ENCODE measurements at regions not wholly inside any gene's neighbourhood (a gene's known extent, or its start where the extent isn't known, plus 50 kb on each side); places are given as distances from the start of the nearest gene placed in this dataset.
"Not testable (repeated sequence)": the region's sequence is repeated elsewhere in the genome, so short reads cannot be mapped to it uniquely, and the experiment has no call there.

DNA sequence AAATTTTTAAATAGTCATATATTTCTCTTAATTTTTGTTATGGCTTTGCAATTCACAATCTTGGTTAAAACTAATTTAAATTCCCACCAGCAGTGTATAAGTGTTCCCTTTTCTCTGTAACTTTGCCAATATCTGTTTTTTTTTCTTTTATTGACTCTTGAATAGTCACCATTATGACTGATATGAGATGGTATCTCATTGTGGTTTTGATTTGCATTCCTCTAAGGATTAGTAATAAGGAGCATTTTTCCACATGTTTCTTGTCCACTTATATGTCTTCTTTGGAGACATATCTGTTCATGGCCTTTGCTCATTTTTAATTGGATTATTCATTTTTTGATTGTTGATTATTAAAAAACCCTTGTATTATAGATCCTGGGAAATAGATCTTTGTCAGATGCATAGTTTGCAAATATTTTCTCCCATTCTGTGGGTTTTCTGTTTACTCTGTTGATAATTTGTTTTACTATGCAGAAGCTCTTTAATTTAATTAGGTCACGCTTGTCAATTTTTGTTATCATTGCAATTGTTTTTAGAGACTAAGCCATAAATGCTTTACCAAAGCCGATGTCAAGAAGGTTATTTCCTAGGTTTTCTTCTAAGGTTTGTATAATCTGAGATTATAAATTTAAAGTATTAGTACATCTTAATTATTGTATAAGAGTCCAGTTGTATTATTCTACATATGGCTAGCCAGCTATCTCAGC lies 610.9 kb downstream of the CHSY3 start:
- Histone ChIP-seq H3K36me3 (ENCODE audit: control insufficient read depth in 2 of 2, insufficient read depth in 2 of 2, low read length in 1 of 2) (no peaks in the 10 kb centered on the region), H3K4me1 (ENCODE audit: control insufficient read depth in 2 of 2, insufficient read depth in 2 of 2, low read length in 1 of 2) (no peaks in the 10 kb centered on the region), H3K9me3 (ENCODE audit: control insufficient read depth in 2 of 2, insufficient read depth in 1 of 2, low read depth in 1 of 2, low read length in 1 of 2) (peaks cover 0 to 2% of the 10 kb centered on the region in 2 donors), H3K4me3 (ENCODE audit: low read depth in 1 of 2, low read length in 2 of 2) (no peak overlapping the region), H3K27ac (ENCODE audit: low read depth in 2 of 2, low read length in 1 of 2) (no peak overlapping the region), H3K27me3 (ENCODE audit: control insufficient read depth in 1 of 2, insufficient read depth in 2 of 2, low read length in 2 of 2) (no peaks in the 10 kb centered on the region)
- WGBS, 2 donors, result 86 to 90% methylated on average over 2 of the region's 2 CpGs

DNA sequence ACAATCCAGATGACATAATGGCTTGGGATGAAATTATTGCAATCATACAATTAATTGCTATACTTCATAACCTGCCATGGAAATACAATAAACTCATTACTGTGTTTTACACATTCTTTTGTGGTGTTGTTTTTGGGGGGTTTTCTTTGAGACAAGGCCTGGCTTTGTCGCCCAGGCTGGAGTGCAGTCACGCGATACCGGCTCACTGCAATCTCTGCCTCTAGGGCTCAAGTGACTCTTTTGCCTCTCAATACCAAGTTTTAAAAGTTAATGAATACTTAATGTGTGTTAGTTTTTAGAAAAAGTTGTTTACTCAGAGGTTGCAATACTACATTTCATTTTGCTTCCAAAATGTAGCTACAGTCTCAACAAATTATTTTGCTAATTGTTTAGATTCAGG lies 598.4 kb downstream of the CHSY3 start:
- Histone ChIP-seq H3K9me3 (ENCODE audit: control insufficient read depth in 2 of 2, insufficient read depth in 1 of 2, low read depth in 1 of 2, low read length in 1 of 2) (no peaks in the 10 kb centered on the region), H3K27me3 (ENCODE audit: control insufficient read depth in 1 of 2, insufficient read depth in 2 of 2, low read length in 2 of 2) (no peaks in the 10 kb centered on the region), H3K27ac (ENCODE audit: low read depth in 2 of 2, low read length in 1 of 2) (no peak overlapping the region), H3K4me1 (ENCODE audit: control insufficient read depth in 2 of 2, insufficient read depth in 2 of 2, low read length in 1 of 2) (no peaks in the 10 kb centered on the region), H3K36me3 (ENCODE audit: control insufficient read depth in 2 of 2, insufficient read depth in 2 of 2, low read length in 1 of 2) (no peaks in the 10 kb centered on the region), H3K4me3 (ENCODE audit: low read depth in 1 of 2, low read length in 2 of 2) (no peak overlapping the region)
- 86 to 90% methylated on average over 4 of the region's 4 CpGs for WGBS, 2 donors

DNA sequence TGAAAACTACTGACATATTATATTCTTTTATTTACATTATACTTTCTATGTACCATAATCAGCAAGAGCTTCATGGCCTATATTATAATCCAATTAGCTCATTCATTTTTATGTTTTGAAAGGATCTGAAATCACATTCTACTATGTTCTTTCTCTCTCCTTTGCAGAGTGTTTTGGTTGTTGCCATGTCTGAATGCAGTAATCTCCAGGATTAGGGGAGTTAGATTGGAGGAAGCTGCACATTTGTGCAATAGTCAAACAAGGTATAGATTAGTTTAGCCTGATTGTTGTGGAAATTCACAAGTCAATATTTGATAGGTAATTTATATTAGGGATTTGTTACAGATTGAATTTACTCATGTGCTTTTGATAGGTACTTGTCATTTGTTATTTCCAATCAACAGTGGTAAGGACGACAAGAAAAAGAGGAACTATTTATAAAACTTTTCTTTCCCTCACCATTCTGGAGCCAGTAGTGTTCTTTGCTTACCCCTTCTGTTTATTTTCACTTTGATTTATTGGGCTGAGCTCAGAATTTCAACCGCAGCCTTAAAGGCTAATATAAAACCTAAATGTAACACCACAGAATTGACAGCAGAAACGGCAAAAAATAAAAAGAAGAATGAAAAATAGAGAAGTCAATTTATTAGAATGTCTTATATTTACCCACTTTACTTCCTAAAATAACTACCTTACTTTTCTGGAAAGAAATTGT lies 597.0 kb downstream of the CHSY3 start:
- no peaks in the 10 kb centered on the region for H3K9me3 ChIP-seq (ENCODE audit: control insufficient read depth in 2 of 2, insufficient read depth in 1 of 2, low read depth in 1 of 2, low read length in 1 of 2)
- no peaks in the 10 kb centered on the region for H3K36me3 ChIP-seq (ENCODE audit: control insufficient read depth in 2 of 2, insufficient read depth in 2 of 2, low read length in 1 of 2)
- no peaks in the 10 kb centered on the region for H3K4me1 ChIP-seq (ENCODE audit: control insufficient read depth in 2 of 2, insufficient read depth in 2 of 2, low read length in 1 of 2)
- WGBS, 2 donors, result 21% methylated on average over 3 of the region's 3 CpGs
- no peak overlapping the region for H3K4me3 ChIP-seq (ENCODE audit: low read depth in 1 of 2, low read length in 2 of 2)
- H3K27me3 ChIP-seq (ENCODE audit: control insufficient read depth in 1 of 2, insufficient read depth in 2 of 2, low read length in 2 of 2), result no peaks in the 10 kb centered on the region
- no peak overlapping the region for H3K27ac ChIP-seq (ENCODE audit: low read depth in 2 of 2, low read length in 1 of 2)

DNA sequence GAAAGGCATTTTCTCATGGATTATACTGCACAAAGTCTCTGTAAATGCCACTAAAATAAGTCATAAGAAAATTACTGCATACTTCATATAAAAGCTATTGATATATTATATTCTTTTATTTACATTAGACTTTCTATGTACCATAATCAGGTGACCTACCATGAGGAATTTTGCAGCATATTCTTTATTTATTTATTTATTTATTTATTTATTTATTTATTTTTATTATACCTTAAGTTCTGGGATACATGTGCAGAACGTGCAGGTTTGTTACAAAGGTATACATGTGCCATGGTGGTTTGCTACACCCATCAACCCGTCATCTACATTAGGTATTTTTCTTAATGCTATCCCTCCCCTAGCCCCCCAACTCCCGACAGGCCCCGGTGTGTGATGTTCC lies 596.2 kb downstream of the CHSY3 start:
- H3K4me3 ChIP-seq (ENCODE audit: low read depth in 1 of 2, low read length in 2 of 2); H3K4me1 ChIP-seq (ENCODE audit: control insufficient read depth in 2 of 2, insufficient read depth in 2 of 2, low read length in 1 of 2); H3K36me3 ChIP-seq (ENCODE audit: control insufficient read depth in 2 of 2, insufficient read depth in 2 of 2, low read length in 1 of 2); H3K27me3 ChIP-seq (ENCODE audit: control insufficient read depth in 1 of 2, insufficient read depth in 2 of 2, low read length in 2 of 2); H3K27ac ChIP-seq (ENCODE audit: low read depth in 2 of 2, low read length in 1 of 2); H3K9me3 ChIP-seq (ENCODE audit: control insufficient read depth in 2 of 2, insufficient read depth in 1 of 2, low read depth in 1 of 2, low read length in 1 of 2): not testable (repeated sequence)
- WGBS, 2 donors, result 87 to 89% methylated on average over 4 of the region's 4 CpGs

DNA sequence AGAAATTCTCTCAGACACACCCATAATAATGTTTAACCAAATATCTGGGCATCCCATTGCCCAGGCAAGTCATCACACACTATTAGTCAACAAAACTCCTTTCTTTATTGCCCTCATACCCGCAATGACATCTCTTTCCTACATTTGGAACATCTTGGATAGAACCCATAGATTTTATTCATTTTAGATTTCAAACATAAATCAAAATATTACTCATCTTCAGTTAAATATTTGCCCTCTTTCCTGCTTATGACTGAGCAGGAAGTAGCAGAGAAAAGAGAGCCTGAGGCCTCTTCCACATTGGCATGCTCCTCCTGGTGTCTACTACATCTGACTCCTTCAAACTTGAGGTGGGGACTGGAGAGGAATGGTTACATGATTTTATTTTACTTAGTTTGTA lies 592.0 kb downstream of the CHSY3 start:
- 66 to 74% methylated on average over 1 of the region's 1 CpG for WGBS, 2 donors
- Histone ChIP-seq H3K4me3 (ENCODE audit: low read depth in 1 of 2, low read length in 2 of 2) (no peak overlapping the region), H3K27ac (ENCODE audit: low read depth in 2 of 2, low read length in 1 of 2) (no peak overlapping the region), H3K9me3 (ENCODE audit: control insufficient read depth in 2 of 2, insufficient read depth in 1 of 2, low read depth in 1 of 2, low read length in 1 of 2) (no peaks in the 10 kb centered on the region), H3K27me3 (ENCODE audit: control insufficient read depth in 1 of 2, insufficient read depth in 2 of 2, low read length in 2 of 2) (no peaks in the 10 kb centered on the region), H3K36me3 (ENCODE audit: control insufficient read depth in 2 of 2, insufficient read depth in 2 of 2, low read length in 1 of 2) (no peaks in the 10 kb centered on the region), H3K4me1 (ENCODE audit: control insufficient read depth in 2 of 2, insufficient read depth in 2 of 2, low read length in 1 of 2) (no peaks in the 10 kb centered on the region)

DNA sequence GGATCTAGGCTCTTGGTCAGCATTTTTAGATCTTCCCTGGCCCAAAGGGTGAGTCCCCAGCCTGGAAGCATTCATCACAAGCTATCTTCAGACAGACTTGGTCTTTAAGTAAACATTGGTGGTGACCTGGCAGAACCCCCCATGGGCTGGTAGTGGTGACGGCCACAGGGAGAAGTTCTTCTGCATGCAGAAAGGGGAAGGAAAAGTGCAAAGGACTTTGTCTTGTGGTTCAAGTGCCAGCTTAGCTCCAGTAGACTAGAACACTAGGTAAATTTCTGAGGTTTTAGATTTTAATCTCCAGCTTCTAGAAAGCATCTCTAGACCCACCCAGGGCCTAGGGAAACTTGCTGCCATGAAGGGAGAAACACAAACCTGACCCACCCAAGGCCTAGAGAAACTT lies 584.0 kb downstream of the CHSY3 start:
- H3K36me3 ChIP-seq (ENCODE audit: control insufficient read depth in 2 of 2, insufficient read depth in 2 of 2, low read length in 1 of 2), result no peaks in the 10 kb centered on the region
- no peaks in the 10 kb centered on the region for H3K27me3 ChIP-seq (ENCODE audit: control insufficient read depth in 1 of 2, insufficient read depth in 2 of 2, low read length in 2 of 2)
- no peaks in the 10 kb centered on the region for H3K4me1 ChIP-seq (ENCODE audit: control insufficient read depth in 2 of 2, insufficient read depth in 2 of 2, low read length in 1 of 2)
- H3K9me3 ChIP-seq (ENCODE audit: control insufficient read depth in 2 of 2, insufficient read depth in 1 of 2, low read depth in 1 of 2, low read length in 1 of 2), result no peaks in the 10 kb centered on the region
- H3K27ac ChIP-seq (ENCODE audit: low read depth in 2 of 2, low read length in 1 of 2), result no peak overlapping the region
- WGBS, 2 donors, result 80 to 82% methylated on average over 1 of the region's 1 CpG
- H3K4me3 ChIP-seq (ENCODE audit: low read depth in 1 of 2, low read length in 2 of 2), result no peak overlapping the region

DNA sequence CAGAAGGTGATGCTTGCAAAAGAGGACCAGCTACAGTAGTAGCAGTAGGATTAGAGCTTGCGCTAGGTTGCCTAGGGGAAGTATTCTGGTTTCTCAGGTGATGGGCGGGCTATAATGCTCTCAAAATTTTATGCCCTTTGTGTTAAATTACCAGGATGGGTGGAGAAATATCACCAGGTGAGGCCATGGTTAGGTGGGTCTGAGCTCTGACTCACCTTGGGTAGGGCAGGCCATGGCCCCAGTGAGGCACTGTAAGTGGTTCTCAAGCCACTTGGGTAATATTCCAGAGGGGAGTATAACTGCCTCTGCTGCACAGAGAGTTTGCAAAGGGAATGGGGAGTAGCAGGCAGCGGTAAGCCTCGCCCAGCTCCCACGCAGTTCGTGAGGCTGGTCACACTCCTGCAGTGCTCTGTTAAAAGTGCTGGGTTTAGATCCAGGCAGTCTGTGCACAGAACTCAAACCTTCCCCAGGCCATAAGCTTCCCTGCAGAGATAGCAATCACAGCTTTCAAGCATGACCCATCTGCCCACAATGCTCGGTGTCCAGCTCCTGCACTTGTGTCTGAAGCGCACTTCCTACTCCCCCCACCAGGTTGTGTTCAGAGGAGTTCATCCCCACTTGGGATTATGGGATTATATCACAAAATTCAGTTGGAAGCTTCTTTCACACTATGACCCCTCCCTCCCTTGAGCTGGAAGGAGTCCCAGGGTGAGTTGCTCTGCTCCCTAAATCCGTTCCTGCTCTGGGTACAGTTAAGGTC lies 575.0 kb downstream of the CHSY3 start:
- H3K4me3 ChIP-seq (ENCODE audit: low read depth in 1 of 2, low read length in 2 of 2), result no peak overlapping the region
- 85 to 91% methylated on average over 9 of the region's 9 CpGs for WGBS, 2 donors
- H3K27me3 ChIP-seq (ENCODE audit: control insufficient read depth in 1 of 2, insufficient read depth in 2 of 2, low read length in 2 of 2), result no peaks in the 10 kb centered on the region

DNA sequence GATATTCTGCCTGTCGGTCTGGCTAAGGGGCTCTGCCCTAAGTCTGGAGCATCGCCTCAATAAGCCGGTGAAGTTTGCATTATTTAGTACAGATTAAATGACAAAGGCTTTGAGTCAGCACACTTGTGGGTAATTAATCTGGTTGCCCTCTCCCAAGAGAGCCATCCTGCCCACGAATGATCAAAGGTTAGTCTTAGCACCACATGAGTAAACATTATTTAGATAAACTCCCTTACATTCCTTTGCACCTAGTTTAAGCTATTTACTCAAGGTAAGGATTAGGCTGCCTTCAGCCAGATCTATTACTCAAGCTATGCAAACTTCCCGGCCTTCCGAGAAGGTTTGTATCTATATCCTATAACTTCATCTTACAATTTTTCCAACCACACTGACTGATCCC lies 572.1 kb downstream of the CHSY3 start:
- 74 to 75% methylated on average over 6 of the region's 6 CpGs for WGBS, 2 donors
- no peak overlapping the region for H3K4me3 ChIP-seq (ENCODE audit: low read depth in 1 of 2, low read length in 2 of 2)
- H3K9me3 ChIP-seq (ENCODE audit: control insufficient read depth in 2 of 2, insufficient read depth in 1 of 2, low read depth in 1 of 2, low read length in 1 of 2), result peaks cover 0 to 3% of the 10 kb centered on the region in 2 donors
- H3K27me3 ChIP-seq (ENCODE audit: control insufficient read depth in 1 of 2, insufficient read depth in 2 of 2, low read length in 2 of 2), result no peaks in the 10 kb centered on the region
- no peak overlapping the region for H3K27ac ChIP-seq (ENCODE audit: low read depth in 2 of 2, low read length in 1 of 2)
- no peaks in the 10 kb centered on the region for H3K36me3 ChIP-seq (ENCODE audit: control insufficient read depth in 2 of 2, insufficient read depth in 2 of 2, low read length in 1 of 2)
- H3K4me1 ChIP-seq (ENCODE audit: control insufficient read depth in 2 of 2, insufficient read depth in 2 of 2, low read length in 1 of 2), result no peaks in the 10 kb centered on the region

More for the DNA sequence above, 575.0 kb downstream of the CHSY3 start:
- Histone ChIP-seq H3K4me1 (ENCODE audit: control insufficient read depth in 2 of 2, insufficient read depth in 2 of 2, low read length in 1 of 2) (no peaks in the 10 kb centered on the region), H3K9me3 (ENCODE audit: control insufficient read depth in 2 of 2, insufficient read depth in 1 of 2, low read depth in 1 of 2, low read length in 1 of 2) (peaks cover 0 to 3% of the 10 kb centered on the region in 2 donors), H3K27ac (ENCODE audit: low read depth in 2 of 2, low read length in 1 of 2) (no peak overlapping the region), H3K36me3 (ENCODE audit: control insufficient read depth in 2 of 2, insufficient read depth in 2 of 2, low read length in 1 of 2) (no peaks in the 10 kb centered on the region)

DNA sequence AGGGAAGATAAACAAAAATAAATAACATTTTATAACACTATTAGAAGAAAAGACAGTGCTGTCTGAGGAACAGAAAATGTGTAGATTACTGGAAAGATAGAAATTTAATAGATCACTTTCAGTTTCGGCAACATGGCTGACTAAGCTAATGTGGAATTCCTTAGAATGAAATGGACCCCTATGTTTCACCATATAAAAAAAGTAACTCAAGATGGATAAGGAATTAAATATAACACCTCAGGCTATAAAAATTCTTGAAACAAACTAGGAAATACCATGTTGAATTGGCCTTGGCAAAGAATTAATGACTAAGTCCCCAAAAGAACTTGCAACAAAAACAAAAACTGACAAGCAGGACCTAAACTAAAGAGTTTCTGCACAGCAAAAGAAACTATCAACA lies 558.3 kb downstream of the CHSY3 start:
- Histone ChIP-seq H3K27me3 (ENCODE audit: control insufficient read depth in 1 of 2, insufficient read depth in 2 of 2, low read length in 2 of 2) (no peaks in the 10 kb centered on the region), H3K36me3 (ENCODE audit: control insufficient read depth in 2 of 2, insufficient read depth in 2 of 2, low read length in 1 of 2) (no peaks in the 10 kb centered on the region), H3K27ac (ENCODE audit: low read depth in 2 of 2, low read length in 1 of 2) (no peak overlapping the region), H3K4me1 (ENCODE audit: control insufficient read depth in 2 of 2, insufficient read depth in 2 of 2, low read length in 1 of 2) (no peaks in the 10 kb centered on the region), H3K4me3 (ENCODE audit: low read depth in 1 of 2, low read length in 2 of 2) (no peak overlapping the region), H3K9me3 (ENCODE audit: control insufficient read depth in 2 of 2, insufficient read depth in 1 of 2, low read depth in 1 of 2, low read length in 1 of 2) (no peaks in the 10 kb centered on the region)
- WGBS, 2 donors, result 86 to 95% methylated on average over 1 of the region's 1 CpG
